ENCODE measurements at regions not wholly inside any gene's neighbourhood (a gene's known extent, or its start where the extent isn't known, plus 50 kb on each side); places are given as distances from the start of the nearest gene placed in this dataset.

GRCh38 chr2:198268519-198268918 lies 464.1 kb downstream of the PLCL1 start:
- H3K36me3 ChIP-seq (replicated peaks in 1 of 2; ENCODE audit: control insufficient read depth in 1 of 2, insufficient read depth in 2 of 2, low read length in 1 of 2), result no peaks in the 10 kb centered on the region
- no peaks in the 10 kb centered on the region for H3F3A ChIP-seq (replicated peaks; ENCODE audit: insufficient read depth)
- no peaks in the 10 kb centered on the region for H3K79me2 ChIP-seq (ENCODE audit: insufficient read depth)
- H4K20me1 ChIP-seq (ENCODE audit: insufficient read depth), result no peaks in the 10 kb centered on the region
- H3K9me2 ChIP-seq, result no peaks in the 10 kb centered on the region
- CTCF ChIA-PET, result interaction anchor here (1.2 to 1.6 kb wide), 3 partner anchors 9 to 447 kb away, joined by 3 to 4 read pairs (median 4); no protein-coding TSS in a partner anchor
- H3K4me3 ChIP-seq (ENCODE audit: low read depth in 2 of 2, low read length in 1 of 2), result no peak overlapping the region
- no peak for DNase-seq
- no peaks in the 10 kb centered on the region for H3K9me3 ChIP-seq
- H3K4me2 ChIP-seq, result no peak overlapping the region
- H3K4me1 ChIP-seq (ENCODE audit: control insufficient read depth in 1 of 2, insufficient read depth in 2 of 2, low read depth in 1 of 2, low read length in 1 of 2), result no peaks in the 10 kb centered on the region
- no peaks in the 10 kb centered on the region for H3K27me3 ChIP-seq (ENCODE audit: insufficient read depth)
- H3K27ac ChIP-seq (ENCODE audit: low read depth in 2 of 2, low read length in 1 of 2), result no peak overlapping the region
- POLR2A ChIA-PET, result no interaction called here
- H2AFZ ChIP-seq (ENCODE audit: low read depth), result no peak overlapping the region
- TF ChIP-seq SIN3A (IDR thresholded peaks at IDR 0.05; ENCODE audit: borderline replicate concordance, low read depth, low read length) (no peak), FOXM1 (IDR thresholded peaks at IDR 0.05; ENCODE audit: low read depth) (no peak), TEAD4 (IDR thresholded peaks at IDR 0.05; ENCODE audit: borderline replicate concordance, insufficient read depth) (no peak), RAD21 (IDR thresholded peaks at IDR 0.05; ENCODE audit: low read length) (no peak), NRF1 (IDR thresholded peaks at IDR 0.05; ENCODE audit: low read depth, low read length) (no peak), TCF12 (IDR thresholded peaks at IDR 0.05) (no peak), RCOR1 (IDR thresholded peaks at IDR 0.05; ENCODE audit: low read length) (no peak), CTCF (IDR thresholded peaks at IDR 0.05) (no peak), ELF1 (IDR thresholded peaks at IDR 0.05) (no peak), EP300 (IDR thresholded peaks at IDR 0.05; ENCODE audit: borderline replicate concordance in 1 of 2, low read depth in 1 of 2, low read length in 1 of 2) (no peak), MEF2A (IDR thresholded peaks at IDR 0.05; ENCODE audit: borderline replicate concordance, low read depth) (no peak), JUND (IDR thresholded peaks at IDR 0.05) (no peak), PBX3 (IDR thresholded peaks at IDR 0.05) (no peak), YY1 (IDR thresholded peaks at IDR 0.05; ENCODE audit: low read depth) (no peak)
- no peak overlapping the region for H3K9ac ChIP-seq
- 38% methylated on average over 1 of the region's 1 CpG for WGBS (ENCODE audit: low lambda C conversion rate)

DNA sequence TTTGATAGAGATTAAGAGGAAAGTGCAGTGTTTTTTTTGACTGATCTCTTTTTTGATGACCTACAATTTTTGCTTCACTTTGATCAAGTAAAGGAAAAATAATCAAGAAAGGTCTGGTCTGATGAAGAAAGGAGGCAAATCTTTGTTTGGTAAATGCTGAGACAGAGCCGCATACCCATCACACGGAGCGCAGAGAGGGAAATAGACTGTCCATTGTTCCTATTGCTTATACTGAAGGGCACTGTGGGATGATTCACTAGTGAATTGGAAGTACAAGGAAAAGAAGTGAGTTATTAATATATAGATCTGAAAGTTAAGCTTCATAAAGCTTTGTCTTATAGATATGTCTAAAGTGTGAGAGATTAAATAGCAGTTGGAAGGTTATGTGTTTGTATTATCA lies 455.1 kb downstream of the PLCL1 start:
- Histone ChIP-seq H3K79me2 (ENCODE audit: insufficient read depth) (no peaks in the 10 kb centered on the region), H3K36me3 (replicated peaks in 1 of 2; ENCODE audit: control insufficient read depth in 1 of 2, insufficient read depth in 2 of 2, low read length in 1 of 2) (no peaks in the 10 kb centered on the region), H3K4me2 (no peak overlapping the region), H3K4me3 (ENCODE audit: low read depth in 2 of 2, low read length in 1 of 2) (no peak overlapping the region), H2AFZ (ENCODE audit: low read depth) (no peak overlapping the region), H3K27me3 (ENCODE audit: insufficient read depth) (peaks cover 4% of the 10 kb centered on the region; the same call in 1 of the 2 replicates), H3K9me2 (no peaks in the 10 kb centered on the region), H4K20me1 (ENCODE audit: insufficient read depth) (no peaks in the 10 kb centered on the region), H3K9ac (no peak overlapping the region), H3K4me1 (ENCODE audit: control insufficient read depth in 1 of 2, insufficient read depth in 2 of 2, low read depth in 1 of 2, low read length in 1 of 2) (no peaks in the 10 kb centered on the region), H3K9me3 (no peaks in the 10 kb centered on the region), H3F3A (replicated peaks; ENCODE audit: insufficient read depth) (no peaks in the 10 kb centered on the region), H3K27ac (ENCODE audit: low read depth in 2 of 2, low read length in 1 of 2) (no peak overlapping the region)
- no peak for TF ChIP-seq TCF12 (IDR thresholded peaks at IDR 0.05)
- TF ChIP-seq TEAD4 (IDR thresholded peaks at IDR 0.05; ENCODE audit: borderline replicate concordance, insufficient read depth), result no peak
- no peak for TF ChIP-seq NFIC (IDR thresholded peaks at IDR 0.05; ENCODE audit: borderline replicate concordance)
- no peak for TF ChIP-seq FOSL2 (IDR thresholded peaks at IDR 0.05; ENCODE audit: borderline replicate concordance, low read depth)
- no peak for TF ChIP-seq CHD2 (IDR thresholded peaks at IDR 0.05; ENCODE audit: low read length, partially characterized antibody)
- TF ChIP-seq RAD21 (IDR thresholded peaks at IDR 0.05; ENCODE audit: low read length), result no peak
- TF ChIP-seq NRF1 (IDR thresholded peaks at IDR 0.05; ENCODE audit: low read depth, low read length), result no peak
- no peak for TF ChIP-seq ELF1 (IDR thresholded peaks at IDR 0.05)
- TF ChIP-seq, protein P1, sequence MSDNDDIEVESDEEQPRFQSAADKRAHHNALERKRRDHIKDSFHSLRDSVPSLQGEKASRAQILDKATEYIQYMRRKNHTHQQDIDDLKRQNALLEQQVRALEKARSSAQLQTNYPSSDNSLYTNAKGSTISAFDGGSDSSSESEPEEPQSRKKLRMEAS (IDR thresholded peaks at IDR 0.05; ENCODE audit: low read depth), result no peak
- no peak for TF ChIP-seq FOXJ3 (CRISPR knock-in tag; IDR thresholded peaks at IDR 0.05)
- TF ChIP-seq SIN3A (IDR thresholded peaks at IDR 0.05; ENCODE audit: borderline replicate concordance, low read depth, low read length), result no peak
- TF ChIP-seq, protein P2, sequence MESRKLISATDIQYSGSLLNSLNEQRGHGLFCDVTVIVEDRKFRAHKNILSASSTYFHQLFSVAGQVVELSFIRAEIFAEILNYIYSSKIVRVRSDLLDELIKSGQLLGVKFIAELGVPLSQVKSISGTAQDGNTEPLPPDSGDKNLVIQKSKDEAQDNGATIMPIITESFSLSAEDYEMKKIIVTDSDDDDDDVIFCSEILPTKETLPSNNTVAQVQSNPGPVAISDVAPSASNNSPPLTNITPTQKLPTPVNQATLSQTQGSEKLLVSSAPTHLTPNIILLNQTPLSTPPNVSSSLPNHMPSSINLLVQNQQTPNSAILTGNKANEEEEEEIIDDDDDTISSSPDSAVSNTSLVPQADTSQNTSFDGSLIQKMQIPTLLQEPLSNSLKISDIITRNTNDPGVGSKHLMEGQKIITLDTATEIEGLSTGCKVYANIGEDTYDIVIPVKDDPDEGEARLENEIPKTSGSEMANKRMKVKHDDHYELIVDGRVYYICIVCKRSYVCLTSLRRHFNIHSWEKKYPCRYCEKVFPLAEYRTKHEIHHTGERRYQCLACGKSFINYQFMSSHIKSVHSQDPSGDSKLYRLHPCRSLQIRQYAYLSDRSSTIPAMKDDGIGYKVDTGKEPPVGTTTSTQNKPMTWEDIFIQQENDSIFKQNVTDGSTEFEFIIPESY (IDR thresholded peaks at IDR 0.05; ENCODE audit: borderline replicate concordance, low read depth), result no peak
- no peak for DNase-seq
- CTCF ChIA-PET, result interaction anchor here (1.5 kb wide), 1 partner anchor 8 kb away, joined by 4 read pairs; no protein-coding TSS in a partner anchor
- POLR2A ChIA-PET, result no interaction called here
- 95% methylated on average over 3 of the region's 3 CpGs for WGBS (ENCODE audit: low lambda C conversion rate)
